Calu3 (cell line): ENCODE measurements at regions not wholly inside any gene's neighbourhood (a gene's known extent, or its start where the extent isn't known, plus 50 kb on each side); places are given as distances from the start of the nearest gene placed in this dataset.

Experiments used
- BruUV-seq: library from RNA; stranded (reverse); fragments of 400-500 nt; replicated peaks from 2 replicates; lab custom pipeline; 2021; lab: Mats Ljungman, UMichigan
- CTCF ChIA-PET: fragments of 300-600 bp; sonication (Branson Sonifier 250); formaldehyde crosslinking; loops from one replicate; lab custom pipeline; 2022; ENCODE audit warnings: antibody characterized with exemption; lab: Charles Lee
- DNase-seq: peaks from one replicate; pipeline ENCODE4 v3.0.0; 2022
- H3K27ac Mint-ChIP-seq: one replicate; pipeline ENCODE4 v1.8.0; 2022; ENCODE audit warnings: mixed read lengths; ENCODE audit not compliant: unreplicated experiment
- H3K27me3 Mint-ChIP-seq: one replicate; pipeline ENCODE4 v1.8.0; 2022; ENCODE audit warnings: mixed read lengths; ENCODE audit not compliant: unreplicated experiment
- H3K36me3 Mint-ChIP-seq: one replicate; pipeline ENCODE4 v1.8.0; 2022; ENCODE audit warnings: mild to moderate bottlenecking, moderate library complexity, mixed read lengths; ENCODE audit not compliant: insufficient read depth, unreplicated experiment
- H3K4me1 Mint-ChIP-seq: one replicate; pipeline ENCODE4 v1.8.0; 2022; ENCODE audit warnings: mild to moderate bottlenecking, low read depth, mixed read lengths; ENCODE audit not compliant: unreplicated experiment
- H3K4me3 Mint-ChIP-seq: one replicate; pipeline ENCODE4 v1.8.0; 2022; ENCODE audit warnings: mild to moderate bottlenecking, low read depth, moderate library complexity, mixed read lengths; ENCODE audit not compliant: unreplicated experiment
- H3K9me3 Mint-ChIP-seq: one replicate; pipeline ENCODE4 v1.8.0; 2022; ENCODE audit warnings: low read depth, mixed read lengths; ENCODE audit not compliant: unreplicated experiment
- intact Hi-C: fragments of 100-400 bp; cut with micrococcal nuclease; formaldehyde crosslinking; loops from one replicate; pipeline ENCODE4 v1.10.0; 2022; ENCODE audit not compliant: unreplicated experiment
- TF ChIP-seq, protein P1 (sequence below): fragments of 200-600 bp; IDR thresholded peaks from one replicate; pipeline ENCODE4 v1.8.0; 2022; ENCODE audit warnings: antibody characterized with exemption; ENCODE audit not compliant: unreplicated experiment

DNA sequence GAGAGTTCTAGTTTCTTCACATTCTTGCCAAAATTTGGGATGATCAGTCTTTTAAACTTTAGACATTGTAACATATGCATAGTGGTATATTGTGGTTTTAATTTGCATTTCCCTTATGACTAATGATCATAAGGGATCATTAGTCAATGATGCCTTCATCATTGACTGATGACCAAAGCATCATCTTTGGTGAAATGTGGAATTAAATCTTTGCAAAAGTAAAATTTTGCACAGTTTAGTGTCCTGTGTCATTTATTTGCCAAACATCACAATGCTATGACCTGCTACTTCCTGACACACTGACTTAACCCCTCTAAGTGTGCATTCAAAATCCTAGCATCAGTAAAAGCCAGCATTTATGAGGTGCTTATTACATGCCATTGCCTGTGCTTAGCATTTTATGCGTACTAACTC, 58.9 kb upstream of the SLC1A4 start:
- Mint-ChIP-seq H3K4me1 (no peaks in the 10 kb centered on the region), H3K36me3 (no peaks in the 10 kb centered on the region), H3K9me3 (peaks cover 8% of the 10 kb centered on the region), H3K27ac (no peak overlapping the region), H3K4me3 (no peak overlapping the region), H3K27me3 (peaks cover 72% of the 10 kb centered on the region)
- DNase-seq: no peak
- intact Hi-C loops: no loop called here
- TF ChIP-seq, protein P1, sequence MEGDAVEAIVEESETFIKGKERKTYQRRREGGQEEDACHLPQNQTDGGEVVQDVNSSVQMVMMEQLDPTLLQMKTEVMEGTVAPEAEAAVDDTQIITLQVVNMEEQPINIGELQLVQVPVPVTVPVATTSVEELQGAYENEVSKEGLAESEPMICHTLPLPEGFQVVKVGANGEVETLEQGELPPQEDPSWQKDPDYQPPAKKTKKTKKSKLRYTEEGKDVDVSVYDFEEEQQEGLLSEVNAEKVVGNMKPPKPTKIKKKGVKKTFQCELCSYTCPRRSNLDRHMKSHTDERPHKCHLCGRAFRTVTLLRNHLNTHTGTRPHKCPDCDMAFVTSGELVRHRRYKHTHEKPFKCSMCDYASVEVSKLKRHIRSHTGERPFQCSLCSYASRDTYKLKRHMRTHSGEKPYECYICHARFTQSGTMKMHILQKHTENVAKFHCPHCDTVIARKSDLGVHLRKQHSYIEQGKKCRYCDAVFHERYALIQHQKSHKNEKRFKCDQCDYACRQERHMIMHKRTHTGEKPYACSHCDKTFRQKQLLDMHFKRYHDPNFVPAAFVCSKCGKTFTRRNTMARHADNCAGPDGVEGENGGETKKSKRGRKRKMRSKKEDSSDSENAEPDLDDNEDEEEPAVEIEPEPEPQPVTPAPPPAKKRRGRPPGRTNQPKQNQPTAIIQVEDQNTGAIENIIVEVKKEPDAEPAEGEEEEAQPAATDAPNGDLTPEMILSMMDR: no peak
- no TSS peak for BruUV-seq
- CTCF ChIA-PET: no interaction called here

DNA sequence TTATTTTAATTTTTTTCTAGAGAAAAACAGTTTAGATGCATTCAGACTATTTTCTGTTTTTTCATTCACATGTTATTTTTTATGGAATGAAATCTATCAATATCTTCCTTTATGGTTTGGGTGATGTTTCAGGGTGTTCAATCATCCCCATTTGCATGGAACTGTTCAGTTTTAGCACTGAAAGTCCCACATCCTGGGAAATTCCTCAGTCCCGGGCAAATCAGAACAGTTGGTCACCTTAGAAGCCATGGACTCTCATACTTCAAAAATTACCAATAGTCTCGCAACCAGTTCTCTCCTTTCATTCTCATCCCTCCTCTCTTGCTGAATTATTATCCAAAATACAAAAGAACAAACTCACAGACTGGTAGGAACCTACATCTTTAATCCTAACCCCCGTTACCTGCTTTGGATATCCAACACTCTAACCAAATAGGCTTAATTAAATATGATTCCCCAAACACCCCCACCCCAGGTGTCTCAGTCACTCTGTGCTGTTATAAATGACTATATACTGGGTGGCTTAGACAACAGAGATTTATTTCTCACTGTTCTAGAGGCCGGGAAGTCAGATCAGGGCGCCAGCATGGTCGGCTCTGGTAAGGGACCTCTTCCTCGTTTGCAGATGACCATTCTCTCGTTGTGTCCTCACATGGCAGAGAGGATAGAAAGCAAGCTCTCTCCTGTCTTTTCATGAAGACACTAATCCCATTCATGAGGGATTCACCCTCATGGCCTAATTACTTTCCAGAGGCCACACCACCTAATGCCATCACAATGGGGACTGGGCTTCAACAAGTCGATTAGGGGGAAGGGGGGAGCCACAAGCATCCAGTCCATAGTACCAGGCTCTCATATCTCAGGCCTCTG, 57.7 kb upstream of the SLC1A4 start:
- H3K36me3 Mint-ChIP-seq: no peaks in the 10 kb centered on the region
- TF ChIP-seq, protein P1: no peak
- H3K4me1 Mint-ChIP-seq: no peaks in the 10 kb centered on the region
- BruUV-seq: no TSS peak
- H3K9me3 Mint-ChIP-seq: peaks cover 6% of the 10 kb centered on the region
- H3K27me3 Mint-ChIP-seq: peaks cover 81% of the 10 kb centered on the region
- intact Hi-C loops: no loop called here
- H3K4me3 Mint-ChIP-seq: no peak overlapping the region
- CTCF ChIA-PET: interaction anchor here (0.9 kb wide), 1 partner anchor 114 kb away, joined by 5 read pairs; no protein-coding TSS in a partner anchor
- no peak overlapping the region for H3K27ac Mint-ChIP-seq
- DNase-seq: no peak

DNA sequence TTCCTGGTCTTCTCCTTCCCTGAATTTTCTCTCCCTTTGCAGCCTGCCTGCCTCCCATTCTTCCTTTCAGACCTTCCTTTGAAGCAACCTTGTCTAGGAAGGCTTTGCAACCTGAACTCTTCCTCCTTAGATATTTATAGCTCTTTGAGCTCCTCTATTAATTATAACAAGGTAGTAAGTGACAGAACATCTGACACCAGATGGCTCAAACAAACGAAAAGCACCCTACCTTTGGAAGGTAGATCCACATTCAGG, 57.2 kb upstream of the SLC1A4 start:
- H3K27me3 Mint-ChIP-seq: peaks cover 76% of the 10 kb centered on the region

DNA sequence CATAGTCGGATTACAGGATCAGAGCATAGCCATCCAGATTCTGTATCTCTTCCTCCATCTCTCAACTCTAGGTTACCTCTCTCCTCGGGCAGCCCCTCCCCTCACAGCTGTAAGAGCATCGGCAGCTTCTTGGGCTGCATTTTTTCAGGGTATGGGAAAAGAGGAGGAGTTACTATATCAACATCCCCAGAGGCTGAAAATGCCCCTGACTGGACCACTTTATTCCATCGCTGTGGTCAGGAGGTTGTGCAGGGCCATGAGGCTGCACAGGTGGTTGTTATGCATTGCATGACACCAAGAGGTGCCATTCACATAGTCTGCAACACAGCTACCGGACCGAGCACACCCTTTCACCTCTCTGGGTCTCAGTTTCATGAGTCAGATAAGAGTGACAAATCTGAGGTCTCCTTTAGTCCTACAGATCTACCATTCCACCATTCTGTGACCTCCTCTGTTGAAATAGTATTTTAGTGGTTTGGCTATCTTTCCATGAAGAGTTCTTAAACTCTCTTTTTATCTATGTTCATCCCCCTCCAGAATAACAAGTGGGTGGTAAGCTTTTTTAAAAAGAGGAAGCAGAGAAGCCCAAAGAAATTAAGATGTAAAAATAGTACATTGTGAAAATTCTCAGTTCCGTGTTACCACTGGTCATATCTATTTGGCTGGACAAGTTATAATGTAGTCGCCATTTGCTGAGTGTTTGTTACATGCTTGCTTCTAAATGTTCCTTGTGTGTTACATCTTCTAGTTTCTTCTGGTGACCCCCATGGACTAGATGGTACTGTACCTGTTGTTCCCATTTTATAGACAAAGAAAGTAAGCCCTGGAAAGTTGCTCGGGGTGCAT, 56.6 kb upstream of the SLC1A4 start:
- no peaks in the 10 kb centered on the region for H3K36me3 Mint-ChIP-seq
- TF ChIP-seq, protein P1: no peak
- peaks cover 70% of the 10 kb centered on the region for H3K27me3 Mint-ChIP-seq
- intact Hi-C loops: no loop called here
- no peaks in the 10 kb centered on the region for H3K9me3 Mint-ChIP-seq
- CTCF ChIA-PET: interaction anchor here (0.9 kb wide), 1 partner anchor 113 kb away, joined by 5 read pairs; no protein-coding TSS in a partner anchor
- H3K4me1 Mint-ChIP-seq: no peaks in the 10 kb centered on the region
- DNase-seq: no peak
- H3K27ac Mint-ChIP-seq: no peak overlapping the region
- no TSS peak for BruUV-seq
- no peak overlapping the region for H3K4me3 Mint-ChIP-seq

More for the DNA sequence above, 57.2 kb upstream of the SLC1A4 start:
- Mint-ChIP-seq H3K4me1 (no peaks in the 10 kb centered on the region), H3K4me3 (no peak overlapping the region), H3K27ac (no peak overlapping the region), H3K36me3 (no peaks in the 10 kb centered on the region), H3K9me3 (peaks cover 4% of the 10 kb centered on the region)
- DNase-seq: no peak
- intact Hi-C loops: no loop called here
- CTCF ChIA-PET: interaction anchor here (0.9 kb wide), 1 partner anchor 114 kb away, joined by 5 read pairs; no protein-coding TSS in a partner anchor
- BruUV-seq: no TSS peak
- TF ChIP-seq, protein P1: no peak
